ENCODE measurements at regions not wholly inside any gene's neighbourhood (a gene's known extent, or its start where the extent isn't known, plus 50 kb on each side); places are given as distances from the start of the nearest gene placed in this dataset.

DNA sequence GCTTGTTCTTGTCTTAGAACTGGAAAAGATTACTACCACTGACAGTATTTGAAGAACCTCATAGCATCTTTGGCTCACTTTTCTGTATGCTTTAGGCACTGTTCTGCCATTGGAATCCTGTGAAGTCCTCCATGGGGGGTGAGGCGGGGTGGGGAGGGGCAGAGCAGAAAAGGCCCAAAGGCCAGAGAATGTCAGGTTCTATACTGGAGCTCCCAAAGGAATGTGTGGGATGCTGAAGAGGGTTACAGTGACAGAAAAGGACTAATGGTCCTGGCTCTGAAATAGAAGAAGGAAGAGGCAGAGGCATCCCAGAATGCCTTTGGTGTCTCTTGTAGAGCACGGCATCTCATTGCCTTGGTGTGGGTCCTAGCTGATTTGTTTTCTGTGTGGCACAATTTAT is 141.9 kb downstream of the HAUS1 start:
- TF ChIP-seq, protein P1, sequence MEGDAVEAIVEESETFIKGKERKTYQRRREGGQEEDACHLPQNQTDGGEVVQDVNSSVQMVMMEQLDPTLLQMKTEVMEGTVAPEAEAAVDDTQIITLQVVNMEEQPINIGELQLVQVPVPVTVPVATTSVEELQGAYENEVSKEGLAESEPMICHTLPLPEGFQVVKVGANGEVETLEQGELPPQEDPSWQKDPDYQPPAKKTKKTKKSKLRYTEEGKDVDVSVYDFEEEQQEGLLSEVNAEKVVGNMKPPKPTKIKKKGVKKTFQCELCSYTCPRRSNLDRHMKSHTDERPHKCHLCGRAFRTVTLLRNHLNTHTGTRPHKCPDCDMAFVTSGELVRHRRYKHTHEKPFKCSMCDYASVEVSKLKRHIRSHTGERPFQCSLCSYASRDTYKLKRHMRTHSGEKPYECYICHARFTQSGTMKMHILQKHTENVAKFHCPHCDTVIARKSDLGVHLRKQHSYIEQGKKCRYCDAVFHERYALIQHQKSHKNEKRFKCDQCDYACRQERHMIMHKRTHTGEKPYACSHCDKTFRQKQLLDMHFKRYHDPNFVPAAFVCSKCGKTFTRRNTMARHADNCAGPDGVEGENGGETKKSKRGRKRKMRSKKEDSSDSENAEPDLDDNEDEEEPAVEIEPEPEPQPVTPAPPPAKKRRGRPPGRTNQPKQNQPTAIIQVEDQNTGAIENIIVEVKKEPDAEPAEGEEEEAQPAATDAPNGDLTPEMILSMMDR (IDR thresholded peaks at IDR 0.05; ENCODE audit: low read depth, low read length) = no peak
- no peak for TF ChIP-seq EZH2phosphoT487 (IDR thresholded peaks at IDR 0.05; ENCODE audit: low read depth)

All from OCI-LY3 (cell line).